C4-2B (cell line): ENCODE measurements at regions not wholly inside any gene's neighbourhood (a gene's known extent, or its start where the extent isn't known, plus 50 kb on each side); places are given as distances from the start of the nearest gene placed in this dataset.

Source experiments
- CTCF ChIP-seq: fragments of 450-650 bp; conservative IDR thresholded peaks from 2 replicates; pipeline ENCODE4 v1.5.1; 2017; ENCODE audit warnings: mild to moderate bottlenecking
- ZFX ChIP-seq: fragments of 450-650 bp; IDR thresholded peaks from 2 replicates; pipeline ENCODE4 v1.6.1; 2017

DNA sequence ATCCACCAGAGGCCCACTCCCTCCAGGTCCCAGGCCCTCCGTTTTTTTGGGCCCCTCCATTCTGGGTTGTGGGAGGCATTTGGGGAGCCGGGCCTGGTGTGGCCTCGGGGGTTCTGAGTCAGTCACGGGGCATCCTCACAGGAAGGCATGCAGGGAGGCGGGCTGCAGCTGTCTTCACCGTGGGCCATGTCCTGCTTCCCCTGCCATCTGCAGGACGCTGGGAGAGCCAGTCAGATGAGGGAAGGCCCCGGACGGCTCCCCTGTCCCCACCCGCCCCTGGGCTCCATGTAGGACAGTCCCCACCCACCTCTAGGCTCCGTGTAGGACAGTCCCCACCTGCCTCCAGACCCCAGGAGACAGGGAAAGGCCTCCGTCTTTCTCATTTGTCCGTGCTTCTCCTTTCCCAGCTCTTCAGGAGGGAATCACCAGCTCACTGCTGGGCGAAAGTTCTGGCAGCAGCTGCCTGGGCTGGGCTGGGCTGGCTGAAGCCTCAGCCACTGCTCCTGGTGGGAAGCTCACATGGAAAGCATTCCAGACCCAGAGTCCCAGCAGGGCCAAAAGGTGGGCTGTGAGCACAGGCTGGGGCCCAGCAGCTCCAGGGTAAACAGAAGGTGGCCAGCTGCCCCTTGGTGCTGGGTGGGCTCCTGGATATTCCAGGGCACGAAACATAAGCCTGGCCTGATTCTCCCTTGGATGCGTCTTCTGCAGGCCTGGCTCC is 217.8 kb downstream of the KIF26A start:
- TF ChIP-seq CTCF (no peak), ZFX (no peak)
